ENCODE measurements at regions not wholly inside any gene's neighbourhood (a gene's known extent, or its start where the extent isn't known, plus 50 kb on each side); places are given as distances from the start of the nearest gene placed in this dataset.

DNA sequence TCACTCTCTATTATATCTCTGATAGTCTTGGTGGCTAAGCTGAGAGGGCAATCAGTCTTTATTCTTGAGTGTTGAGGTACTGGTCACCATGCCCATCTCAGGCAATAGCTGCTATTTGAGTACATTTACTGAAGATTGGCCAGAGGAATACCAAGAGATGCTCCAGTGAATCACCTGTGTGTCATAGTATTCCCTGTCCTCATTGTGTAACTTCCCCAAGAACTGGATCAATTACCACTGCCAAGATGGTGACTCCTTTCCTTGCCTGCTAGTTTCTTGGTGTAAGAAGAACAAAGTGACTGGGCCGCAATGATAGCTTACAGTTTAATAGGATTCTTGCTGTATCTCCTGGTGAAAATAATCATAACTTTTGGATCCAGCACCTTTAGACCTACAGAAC is 418.7 kb upstream of the KIF2A start:
- DNase-seq (ENCODE audit: low spot score), result no peak

DNA sequence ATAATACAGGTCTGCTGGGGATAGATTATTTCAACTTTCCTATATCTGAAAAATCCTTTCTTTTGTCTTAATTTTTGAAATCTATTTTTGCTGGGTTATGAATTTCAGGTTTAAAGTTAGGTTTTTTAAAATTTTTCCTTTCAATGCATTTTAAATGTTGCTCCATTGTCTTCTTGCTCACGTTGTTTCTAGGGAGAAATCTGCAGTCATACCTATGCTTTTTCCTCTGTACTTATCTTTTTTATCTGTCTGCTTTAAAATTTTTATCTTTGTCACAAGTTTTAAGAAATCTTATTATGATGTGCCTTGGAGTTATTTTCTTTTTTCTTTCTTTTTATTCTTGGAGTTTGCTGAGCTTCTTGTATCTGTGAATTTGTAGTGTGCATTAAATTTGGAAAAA is 412.0 kb upstream of the KIF2A start:
- in situ Hi-C loops (cut with MboI; ENCODE audit: low pct_unique_long_range_greater_than_20kb, low sequenced_read_pairs, unreplicated experiment), result no loop called here
- no peak for DNase-seq (ENCODE audit: low spot score)
- TF ChIP-seq, protein P1, sequence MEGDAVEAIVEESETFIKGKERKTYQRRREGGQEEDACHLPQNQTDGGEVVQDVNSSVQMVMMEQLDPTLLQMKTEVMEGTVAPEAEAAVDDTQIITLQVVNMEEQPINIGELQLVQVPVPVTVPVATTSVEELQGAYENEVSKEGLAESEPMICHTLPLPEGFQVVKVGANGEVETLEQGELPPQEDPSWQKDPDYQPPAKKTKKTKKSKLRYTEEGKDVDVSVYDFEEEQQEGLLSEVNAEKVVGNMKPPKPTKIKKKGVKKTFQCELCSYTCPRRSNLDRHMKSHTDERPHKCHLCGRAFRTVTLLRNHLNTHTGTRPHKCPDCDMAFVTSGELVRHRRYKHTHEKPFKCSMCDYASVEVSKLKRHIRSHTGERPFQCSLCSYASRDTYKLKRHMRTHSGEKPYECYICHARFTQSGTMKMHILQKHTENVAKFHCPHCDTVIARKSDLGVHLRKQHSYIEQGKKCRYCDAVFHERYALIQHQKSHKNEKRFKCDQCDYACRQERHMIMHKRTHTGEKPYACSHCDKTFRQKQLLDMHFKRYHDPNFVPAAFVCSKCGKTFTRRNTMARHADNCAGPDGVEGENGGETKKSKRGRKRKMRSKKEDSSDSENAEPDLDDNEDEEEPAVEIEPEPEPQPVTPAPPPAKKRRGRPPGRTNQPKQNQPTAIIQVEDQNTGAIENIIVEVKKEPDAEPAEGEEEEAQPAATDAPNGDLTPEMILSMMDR (IDR thresholded peaks at IDR 0.05; ENCODE audit: extremely low read depth, insufficient read depth, missing control alignments), result no peak

More for the DNA sequence above, 418.7 kb upstream of the KIF2A start:
- in situ Hi-C loops (cut with MboI; ENCODE audit: low pct_unique_long_range_greater_than_20kb, low sequenced_read_pairs, unreplicated experiment), result no loop called here
- TF ChIP-seq, protein P1 (IDR thresholded peaks at IDR 0.05; ENCODE audit: extremely low read depth, insufficient read depth, missing control alignments), result no peak

DNA sequence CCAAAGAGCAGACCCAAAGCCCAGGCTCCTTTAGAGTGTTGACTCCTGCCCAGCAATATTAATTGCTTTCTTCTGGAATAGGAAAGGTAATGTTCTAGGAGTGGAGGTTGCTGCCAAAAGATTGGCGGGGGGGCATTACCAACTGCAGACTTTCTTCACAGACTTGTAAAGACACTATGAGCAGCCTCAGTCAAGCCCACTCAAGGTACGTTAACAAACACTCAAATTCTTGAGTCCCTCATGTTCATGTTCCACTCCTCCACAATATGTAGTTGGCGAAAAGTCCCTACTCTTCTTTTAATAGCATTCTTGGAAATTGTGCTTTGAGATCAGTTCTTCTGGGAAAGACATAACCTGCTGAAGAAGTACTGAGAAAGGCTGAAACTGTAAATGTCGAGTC is 409.2 kb upstream of the KIF2A start:
- in situ Hi-C loops (cut with MboI; ENCODE audit: low pct_unique_long_range_greater_than_20kb, low sequenced_read_pairs, unreplicated experiment), result no loop called here
- no peak for DNase-seq (ENCODE audit: low spot score)
- TF ChIP-seq, protein P1 (IDR thresholded peaks at IDR 0.05; ENCODE audit: extremely low read depth, insufficient read depth, missing control alignments), result no peak

DNA sequence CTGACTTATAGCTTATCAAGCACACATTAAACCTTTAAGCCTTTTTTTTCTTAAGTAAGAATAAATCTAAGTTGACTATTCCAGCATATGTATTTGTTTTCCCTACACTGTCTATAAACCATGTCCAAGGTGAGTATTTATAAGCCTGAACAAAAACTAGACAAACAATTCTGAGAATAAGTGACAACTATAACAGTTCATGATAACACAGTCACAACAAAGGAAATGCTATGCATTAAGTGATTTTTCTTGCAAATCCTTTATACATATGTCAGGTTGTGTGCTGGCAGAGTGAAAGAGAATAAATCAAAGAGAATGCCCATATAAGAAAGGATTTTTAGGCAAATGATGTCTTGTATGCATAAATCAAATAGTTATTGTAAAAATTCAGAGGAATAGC is 408.8 kb upstream of the KIF2A start:
- TF ChIP-seq, protein P1 (IDR thresholded peaks at IDR 0.05; ENCODE audit: extremely low read depth, insufficient read depth, missing control alignments), result no peak
- in situ Hi-C loops (cut with MboI; ENCODE audit: low pct_unique_long_range_greater_than_20kb, low sequenced_read_pairs, unreplicated experiment), result no loop called here
- no peak for DNase-seq (ENCODE audit: low spot score)

DNA sequence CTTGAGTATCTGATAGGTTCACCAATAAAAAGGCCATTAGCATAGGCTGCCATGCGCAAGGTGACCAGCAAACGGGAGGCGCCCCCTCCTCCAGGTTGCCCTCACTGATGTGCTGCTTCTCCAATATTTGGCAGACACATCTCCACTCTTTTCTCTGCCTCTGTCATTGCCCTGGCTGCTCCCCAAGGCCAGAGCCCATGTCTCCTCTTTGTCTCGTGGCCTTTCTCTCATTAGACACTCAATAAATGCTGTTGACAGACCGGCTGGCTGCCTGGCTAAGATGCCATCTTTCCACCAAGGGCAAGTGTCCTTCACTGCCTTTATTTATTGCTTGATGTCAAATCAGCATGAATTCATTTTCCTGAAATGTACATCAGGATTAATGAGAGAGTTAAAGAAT is 404.0 kb upstream of the KIF2A start:
- TF ChIP-seq, protein P1 (IDR thresholded peaks at IDR 0.05; ENCODE audit: extremely low read depth, insufficient read depth, missing control alignments), result no peak
- DNase-seq (ENCODE audit: low spot score), result no peak
- in situ Hi-C loops (cut with MboI; ENCODE audit: low pct_unique_long_range_greater_than_20kb, low sequenced_read_pairs, unreplicated experiment), result no loop called here

DNA sequence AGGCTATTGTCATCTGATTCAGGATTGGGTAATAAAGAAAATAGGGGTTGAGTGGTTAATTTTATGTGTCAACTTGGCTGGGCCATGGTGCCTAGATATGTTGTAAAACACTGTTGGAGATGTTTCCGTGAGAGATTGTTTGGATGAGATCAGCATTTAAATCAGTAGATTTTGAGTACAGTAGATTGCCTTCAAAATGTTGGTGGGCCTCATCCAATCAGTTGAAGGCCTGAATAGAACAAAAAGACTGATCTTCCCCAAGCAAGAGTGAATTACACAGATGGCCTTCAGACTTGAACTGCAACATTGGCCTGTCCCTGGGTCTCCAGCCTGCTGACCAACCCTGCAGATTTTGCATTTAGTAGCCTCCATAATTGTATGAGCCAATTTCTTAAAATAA is 401.3 kb upstream of the KIF2A start:
- in situ Hi-C loops (cut with MboI; ENCODE audit: low pct_unique_long_range_greater_than_20kb, low sequenced_read_pairs, unreplicated experiment), result no loop called here

More for the DNA sequence above, 401.3 kb upstream of the KIF2A start:
- DNase-seq (ENCODE audit: low spot score), result no peak
- TF ChIP-seq, protein P1 (IDR thresholded peaks at IDR 0.05; ENCODE audit: extremely low read depth, insufficient read depth, missing control alignments), result no peak

Measured in GM13977 (cell line).